Sigmoid colon (tissue), 4 donors: ENCODE measurements at regions not wholly inside any gene's neighbourhood (a gene's known extent, or its start where the extent isn't known, plus 50 kb on each side); places are given as distances from the start of the nearest gene placed in this dataset.

ENCODE experiments used
- CTCF ChIP-seq, 4 experiments: fragments of 450-650 bp in 3 of 4; fragments of 200-600 bp in 1 of 4; IDR thresholded peaks; one replicate each; pipeline ENCODE4 v1.5.1; 2016 to 2019; ENCODE audit warnings: antibody characterized with exemption in 4 of 4, mild to moderate bottlenecking in 3 of 4, moderate library complexity in 2 of 4
- EP300 ChIP-seq, 4 donors: sonication (generic); formaldehyde crosslinking; IDR thresholded peaks; one replicate each; pipeline ENCODE4 v1.6.1; 2017; ENCODE audit warnings: antibody characterized with exemption in 4 of 4
- POLR2A ChIP-seq, 2 donors: fragments of 450-650 bp; IDR thresholded peaks; one replicate each; pipeline ENCODE4 v1.6.1; 2016; ENCODE audit warnings: antibody characterized with exemption in 2 of 2, mild to moderate bottlenecking in 2 of 2, moderate library complexity in 2 of 2
- POLR2AphosphoS5 ChIP-seq, 4 donors: sonication (generic); formaldehyde crosslinking; IDR thresholded peaks; one replicate each; pipeline ENCODE4 v1.6.1; 2017; ENCODE audit warnings: antibody characterized with exemption in 4 of 4

- TF ChIP-seq CTCF (IDR thresholded peaks at IDR 0.05) (no peak), POLR2A (IDR thresholded peaks at IDR 0.05) (no peak), EP300 (IDR thresholded peaks at IDR 0.05) (no peak), POLR2AphosphoS5 (IDR thresholded peaks at IDR 0.05) (no peak)
These were observed 542.5 kb downstream of the OMA1 start for GRCh38 chr1:58003988-58004387.
